ENCODE measurements at regions not wholly inside any gene's neighbourhood (a gene's known extent, or its start where the extent isn't known, plus 50 kb on each side); places are given as distances from the start of the nearest gene placed in this dataset.

GRCh38 chr13:47126432-47126831, 229.6 kb upstream of the HTR2A start:
- Histone ChIP-seq H3K9me3 (ENCODE audit: control insufficient read depth, insufficient read depth, low read length) (no peaks in the 10 kb centered on the region), H3K4me3 (ENCODE audit: low read length) (no peak overlapping the region), H3K36me3 (ENCODE audit: control insufficient read depth, insufficient read depth, low read length) (no peaks in the 10 kb centered on the region), H3K27ac (ENCODE audit: low read length) (no peak overlapping the region), H3K27me3 (ENCODE audit: control insufficient read depth, insufficient read depth, low read length) (no peaks in the 10 kb centered on the region), H3K4me1 (ENCODE audit: control insufficient read depth, insufficient read depth, low read length) (no peaks in the 10 kb centered on the region)
- WGBS (ENCODE audit: insufficient coverage, insufficient read length): no CpG with 5 or more reads among the region's 2 CpGs
- no peak for DNase-seq (ENCODE audit: low read depth, low spot score)

GRCh38 chr13:47121092-47121763, 224.4 kb upstream of the HTR2A start:
- Histone ChIP-seq H3K27ac (ENCODE audit: low read length) (no peak overlapping the region), H3K36me3 (ENCODE audit: control insufficient read depth, insufficient read depth, low read length) (no peaks in the 10 kb centered on the region), H3K4me3 (ENCODE audit: low read length) (no peak overlapping the region), H3K4me1 (ENCODE audit: control insufficient read depth, insufficient read depth, low read length) (no peaks in the 10 kb centered on the region), H3K27me3 (ENCODE audit: control insufficient read depth, insufficient read depth, low read length) (no peaks in the 10 kb centered on the region), H3K9me3 (ENCODE audit: control insufficient read depth, insufficient read depth, low read length) (no peaks in the 10 kb centered on the region)
- no CpG with 5 or more reads among the region's 1 CpG for WGBS (ENCODE audit: insufficient coverage, insufficient read length)
- no peak for DNase-seq (ENCODE audit: low read depth, low spot score)

GRCh38 chr13:47120282-47120681, 223.4 kb upstream of the HTR2A start:
- no peaks in the 10 kb centered on the region for H3K36me3 ChIP-seq (ENCODE audit: control insufficient read depth, insufficient read depth, low read length)
- no CpG with 5 or more reads among the region's 5 CpGs for WGBS (ENCODE audit: insufficient coverage, insufficient read length)

GRCh38 chr13:47119575-47120235, 222.9 kb upstream of the HTR2A start:
- no peaks in the 10 kb centered on the region for H3K36me3 ChIP-seq (ENCODE audit: control insufficient read depth, insufficient read depth, low read length)
- 0 out of 2 replicates have a peak, but pooled peaks cover 1% of the 10 kb centered on the region for H3K4me1 ChIP-seq (ENCODE audit: control insufficient read depth, insufficient read depth, low read length)
- H3K9me3 ChIP-seq (ENCODE audit: control insufficient read depth, insufficient read depth, low read length): no peaks in the 10 kb centered on the region
- H3K27ac ChIP-seq (ENCODE audit: low read length): no peak overlapping the region
- no peaks in the 10 kb centered on the region for H3K27me3 ChIP-seq (ENCODE audit: control insufficient read depth, insufficient read depth, low read length)
- WGBS (ENCODE audit: insufficient coverage, insufficient read length): no CpG with 5 or more reads among the region's 2 CpGs
- H3K4me3 ChIP-seq (ENCODE audit: low read length): no peak overlapping the region
- no peak for DNase-seq (ENCODE audit: low read depth, low spot score)

More at GRCh38 chr13:47120282-47120681, 223.4 kb upstream of the HTR2A start:
- no peaks in the 10 kb centered on the region for H3K9me3 ChIP-seq (ENCODE audit: control insufficient read depth, insufficient read depth, low read length)
- H3K4me1 ChIP-seq (ENCODE audit: control insufficient read depth, insufficient read depth, low read length): 0 out of 2 replicates have a peak, but pooled peaks cover 1% of the 10 kb centered on the region
- H3K27ac ChIP-seq (ENCODE audit: low read length): no peak overlapping the region
- no peak overlapping the region for H3K4me3 ChIP-seq (ENCODE audit: low read length)
- no peaks in the 10 kb centered on the region for H3K27me3 ChIP-seq (ENCODE audit: control insufficient read depth, insufficient read depth, low read length)
- DNase-seq (ENCODE audit: low read depth, low spot score): no peak

- no peak overlapping the region for H3K4me3 ChIP-seq (ENCODE audit: low read length)
- peaks cover 1% of the 10 kb centered on the region; the same call in 1 of the 2 replicates for H3K4me1 ChIP-seq (ENCODE audit: control insufficient read depth, insufficient read depth, low read length)
- H3K27me3 ChIP-seq (ENCODE audit: control insufficient read depth, insufficient read depth, low read length): no peaks in the 10 kb centered on the region
- H3K36me3 ChIP-seq (ENCODE audit: control insufficient read depth, insufficient read depth, low read length): no peaks in the 10 kb centered on the region
- WGBS (ENCODE audit: insufficient coverage, insufficient read length): no CpG with 5 or more reads among the region's 3 CpGs
- no peak for DNase-seq (ENCODE audit: low read depth, low spot score)
- H3K27ac ChIP-seq (ENCODE audit: low read length): no peak overlapping the region
- H3K9me3 ChIP-seq (ENCODE audit: control insufficient read depth, insufficient read depth, low read length): no peaks in the 10 kb centered on the region
Measured at GRCh38 chr13:47117268-47117667, 220.4 kb upstream of the HTR2A start.

- Histone ChIP-seq H3K36me3 (ENCODE audit: control insufficient read depth, insufficient read depth, low read length) (no peaks in the 10 kb centered on the region), H3K9me3 (ENCODE audit: control insufficient read depth, insufficient read depth, low read length) (no peaks in the 10 kb centered on the region), H3K27me3 (ENCODE audit: control insufficient read depth, insufficient read depth, low read length) (no peaks in the 10 kb centered on the region), H3K4me1 (ENCODE audit: control insufficient read depth, insufficient read depth, low read length) (peaks cover 3% of the 10 kb centered on the region; the same call in 1 of the 2 replicates), H3K4me3 (ENCODE audit: low read length) (no peak overlapping the region), H3K27ac (ENCODE audit: low read length) (no peak overlapping the region)
- DNase-seq (ENCODE audit: low read depth, low spot score): no peak
- WGBS (ENCODE audit: insufficient coverage, insufficient read length): no CpG with 5 or more reads among the region's 1 CpG
Measured at GRCh38 chr13:47114030-47114429, 217.2 kb upstream of the HTR2A start.

- H3K36me3 ChIP-seq (ENCODE audit: control insufficient read depth, insufficient read depth, low read length): no peaks in the 10 kb centered on the region
- DNase-seq (ENCODE audit: low read depth, low spot score): no peak
- no CpG with 5 or more reads among the region's 1 CpG for WGBS (ENCODE audit: insufficient coverage, insufficient read length)
- no peak overlapping the region for H3K4me3 ChIP-seq (ENCODE audit: low read length)
- peaks cover 3% of the 10 kb centered on the region; the same call in 1 of the 2 replicates for H3K4me1 ChIP-seq (ENCODE audit: control insufficient read depth, insufficient read depth, low read length)
- H3K27ac ChIP-seq (ENCODE audit: low read length): no peak overlapping the region
- no peaks in the 10 kb centered on the region for H3K9me3 ChIP-seq (ENCODE audit: control insufficient read depth, insufficient read depth, low read length)
- no peaks in the 10 kb centered on the region for H3K27me3 ChIP-seq (ENCODE audit: control insufficient read depth, insufficient read depth, low read length)
Measured at GRCh38 chr13:47112903-47113299, 216.0 kb upstream of the HTR2A start.

GRCh38 chr13:47112205-47112902, 215.5 kb upstream of the HTR2A start:
- Histone ChIP-seq H3K4me3 (ENCODE audit: low read length) (no peak overlapping the region), H3K4me1 (ENCODE audit: control insufficient read depth, insufficient read depth, low read length) (peaks cover 3% of the 10 kb centered on the region; the same call in 1 of the 2 replicates), H3K27ac (ENCODE audit: low read length) (no peak overlapping the region), H3K27me3 (ENCODE audit: control insufficient read depth, insufficient read depth, low read length) (no peaks in the 10 kb centered on the region), H3K9me3 (ENCODE audit: control insufficient read depth, insufficient read depth, low read length) (no peaks in the 10 kb centered on the region), H3K36me3 (ENCODE audit: control insufficient read depth, insufficient read depth, low read length) (no peaks in the 10 kb centered on the region)
- WGBS (ENCODE audit: insufficient coverage, insufficient read length): no CpG with 5 or more reads among the region's 4 CpGs
- DNase-seq (ENCODE audit: low read depth, low spot score): peak; percentile 52

- Histone ChIP-seq H3K4me1 (ENCODE audit: control insufficient read depth, insufficient read depth, low read length) (peaks cover 3% of the 10 kb centered on the region; the same call in 1 of the 2 replicates), H3K27ac (ENCODE audit: low read length) (no peak overlapping the region), H3K36me3 (ENCODE audit: control insufficient read depth, insufficient read depth, low read length) (no peaks in the 10 kb centered on the region), H3K4me3 (ENCODE audit: low read length) (no peak overlapping the region), H3K9me3 (ENCODE audit: control insufficient read depth, insufficient read depth, low read length) (no peaks in the 10 kb centered on the region), H3K27me3 (ENCODE audit: control insufficient read depth, insufficient read depth, low read length) (no peaks in the 10 kb centered on the region)
- DNase-seq (ENCODE audit: low read depth, low spot score): no peak
- WGBS (ENCODE audit: insufficient coverage, insufficient read length): no CpG with 5 or more reads among the region's 3 CpGs
Measured at GRCh38 chr13:47111499-47111898, 214.6 kb upstream of the HTR2A start.

GRCh38 chr13:47110833-47111240, 214.0 kb upstream of the HTR2A start:
- no peaks in the 10 kb centered on the region for H3K27me3 ChIP-seq (ENCODE audit: control insufficient read depth, insufficient read depth, low read length)
- H3K27ac ChIP-seq (ENCODE audit: low read length): no peak overlapping the region
- no peaks in the 10 kb centered on the region for H3K9me3 ChIP-seq (ENCODE audit: control insufficient read depth, insufficient read depth, low read length)
- peaks cover 2% of the 10 kb centered on the region; the same call in 1 of the 2 replicates for H3K4me1 ChIP-seq (ENCODE audit: control insufficient read depth, insufficient read depth, low read length)
- H3K36me3 ChIP-seq (ENCODE audit: control insufficient read depth, insufficient read depth, low read length): no peaks in the 10 kb centered on the region
- WGBS (ENCODE audit: insufficient coverage, insufficient read length): no CpG with 5 or more reads among the region's 12 CpGs
- H3K4me3 ChIP-seq (ENCODE audit: low read length): no peak overlapping the region
- DNase-seq (ENCODE audit: low read depth, low spot score): no peak

Measured in iPS DF 6.9 (cell line).